ENCODE measurements at regions not wholly inside any gene's neighbourhood (a gene's known extent, or its start where the extent isn't known, plus 50 kb on each side); places are given as distances from the start of the nearest gene placed in this dataset.
A peak's percentile ranks its signal among the peaks of the same experiment; 100 is the strongest.

DNA sequence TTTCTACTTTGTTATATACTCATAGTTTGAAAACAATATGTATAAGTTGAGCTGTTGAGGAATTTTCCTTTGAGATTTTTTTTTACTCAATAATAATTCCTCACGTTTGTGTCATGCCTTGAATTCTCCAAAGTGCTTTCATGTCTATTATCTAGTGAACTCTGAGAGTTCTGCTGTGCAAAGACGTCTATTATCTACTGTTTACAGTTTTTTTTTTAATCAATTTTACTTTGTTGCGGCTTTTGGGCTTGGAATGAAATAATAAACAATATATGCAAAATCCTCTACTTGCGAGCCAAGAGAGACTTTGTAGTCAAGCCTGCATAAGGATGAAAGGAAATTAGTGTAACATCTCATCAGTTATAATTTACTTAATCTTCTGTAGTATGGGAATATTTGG is 107.2 kb upstream of the FRMD6 start:
- no peak for FAIRE-seq
- no peak for DNase-seq (ENCODE audit: low spot score)

DNA sequence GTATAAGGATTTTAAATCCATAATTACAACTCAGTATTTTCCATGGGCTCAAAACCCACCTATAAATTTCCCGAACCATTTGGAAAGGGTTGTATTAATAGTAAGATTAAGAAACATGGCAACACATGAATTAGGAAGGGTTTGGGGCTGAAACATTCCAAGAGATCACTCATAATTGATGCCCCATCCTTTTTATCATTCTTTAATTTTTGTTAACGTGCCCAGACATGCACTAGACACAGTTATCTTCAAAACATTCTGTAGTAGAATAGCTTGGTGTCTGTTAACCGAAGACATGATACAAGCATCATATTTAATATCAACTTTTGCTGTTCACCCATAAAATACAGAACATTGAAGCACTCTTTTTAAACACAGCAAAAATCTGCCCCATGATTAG is 106.8 kb upstream of the FRMD6 start:
- DNase-seq (ENCODE audit: low spot score) (no peak), FAIRE-seq (no peak)

DNA sequence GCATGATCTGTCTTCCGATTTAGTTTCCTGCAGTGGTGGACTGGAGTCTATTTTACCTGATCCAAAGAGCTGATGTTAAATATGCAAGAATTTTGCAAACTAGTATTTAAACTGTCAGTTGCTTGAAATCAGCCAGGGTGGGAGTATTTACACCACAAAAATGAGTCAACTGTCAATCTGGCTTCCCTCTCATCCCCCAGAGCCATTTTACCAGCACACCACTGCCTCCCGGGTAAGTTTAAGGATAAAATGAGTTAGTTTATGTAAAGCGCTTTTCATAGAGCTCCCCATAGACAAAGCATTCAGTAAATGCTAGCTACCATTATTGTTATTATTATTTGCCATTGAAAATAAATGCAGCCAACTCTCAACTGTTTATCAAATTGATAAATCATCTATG is 106.3 kb upstream of the FRMD6 start:
- DNase-seq (ENCODE audit: low spot score) (no peak), FAIRE-seq (no peak)

DNA sequence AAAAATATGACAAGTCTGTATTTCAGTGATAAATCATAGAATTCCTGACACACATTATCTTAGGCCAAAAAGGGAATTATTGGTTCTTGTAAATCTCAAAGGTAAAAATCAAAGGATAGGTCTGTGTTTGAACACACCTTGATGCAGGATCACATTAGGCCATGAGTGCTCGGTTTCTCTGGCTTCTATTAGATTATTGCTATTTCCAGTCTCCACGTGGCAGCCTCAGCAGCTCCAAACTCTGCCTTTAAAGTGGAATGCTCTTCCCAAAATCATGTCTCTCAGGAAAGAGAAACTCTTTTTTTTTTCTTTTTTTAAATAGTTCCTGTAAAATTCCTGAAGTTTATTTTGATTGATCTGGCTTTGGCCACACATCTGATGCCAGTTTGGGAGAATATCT is 105.6 kb upstream of the FRMD6 start:
- no peak for FAIRE-seq
- no peak for DNase-seq (ENCODE audit: low spot score)

DNA sequence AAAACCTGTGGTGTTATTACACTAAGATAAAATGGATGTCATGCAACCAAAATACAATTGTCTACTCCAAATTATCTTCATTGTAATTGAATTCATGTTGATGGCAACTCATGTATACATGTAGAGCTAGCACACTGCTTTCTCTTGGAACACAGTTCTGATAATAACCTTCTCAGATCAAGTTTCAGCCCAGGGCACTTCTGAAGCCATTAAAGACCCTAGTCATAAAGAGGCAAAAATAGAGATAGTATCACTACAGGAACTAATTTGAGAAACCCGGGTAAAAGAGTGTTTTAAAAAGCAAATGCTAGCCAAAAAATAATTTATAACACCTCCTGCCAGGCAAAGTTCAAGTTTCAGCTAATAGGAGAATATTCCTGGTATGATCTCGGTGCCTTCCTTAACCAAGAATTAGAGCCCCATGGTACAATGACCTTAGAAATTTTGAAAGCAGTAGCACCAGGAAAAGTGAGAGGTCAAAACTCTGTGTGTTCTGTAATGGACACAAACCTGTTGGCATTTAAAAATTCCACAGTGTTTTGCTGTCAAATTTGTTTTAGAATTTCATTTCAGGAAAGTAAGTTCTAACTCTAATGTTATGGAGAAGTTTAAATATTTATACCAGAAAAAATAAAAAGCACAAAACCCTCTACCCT is 105.0 kb upstream of the FRMD6 start:
- DNase-seq (ENCODE audit: low spot score): no peak
- FAIRE-seq: no peak

DNA sequence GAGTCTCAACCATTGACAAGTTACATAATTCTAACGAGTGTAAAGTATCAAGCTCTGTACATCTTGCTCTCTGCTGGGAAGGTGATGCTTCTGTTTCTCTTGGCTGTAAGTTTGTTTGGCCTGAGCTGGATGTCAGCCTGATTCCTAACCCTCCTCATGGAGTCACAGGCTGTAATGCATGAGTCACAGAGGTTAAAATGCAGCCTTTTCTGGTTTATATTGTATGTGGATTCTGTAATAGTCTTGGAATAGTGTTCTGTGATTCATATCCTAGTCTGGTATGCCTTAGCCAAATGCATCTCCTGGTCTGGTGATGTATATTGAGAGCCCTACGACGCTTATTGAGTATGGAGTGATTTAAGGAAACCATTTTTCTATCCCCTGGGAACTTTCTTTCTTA is 104.5 kb upstream of the FRMD6 start:
- peak; percentile 96 for DNase-seq (ENCODE audit: low spot score)

DNA sequence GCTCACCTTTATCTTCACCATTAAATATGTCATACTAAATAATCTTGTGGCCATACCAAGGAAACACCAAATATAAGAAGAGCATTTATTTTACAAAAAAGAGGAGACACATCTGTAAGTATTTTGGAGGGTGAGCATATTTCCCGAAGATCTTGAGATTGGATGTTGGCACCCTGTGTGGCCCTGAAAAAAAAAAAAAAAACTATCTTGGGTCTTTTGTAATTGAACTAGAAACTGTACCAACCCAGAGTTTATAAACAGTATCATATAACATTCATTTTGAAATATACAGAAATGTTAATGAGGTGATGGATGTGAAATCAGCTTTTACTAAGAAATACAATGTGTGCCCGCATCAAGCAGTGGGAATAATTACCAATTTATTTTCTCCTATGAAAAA is 104.0 kb upstream of the FRMD6 start:
- no peak for FAIRE-seq
- no peak for DNase-seq (ENCODE audit: low spot score)

More for the DNA sequence above, 104.5 kb upstream of the FRMD6 start:
- FAIRE-seq: peak; percentile 96

DNA sequence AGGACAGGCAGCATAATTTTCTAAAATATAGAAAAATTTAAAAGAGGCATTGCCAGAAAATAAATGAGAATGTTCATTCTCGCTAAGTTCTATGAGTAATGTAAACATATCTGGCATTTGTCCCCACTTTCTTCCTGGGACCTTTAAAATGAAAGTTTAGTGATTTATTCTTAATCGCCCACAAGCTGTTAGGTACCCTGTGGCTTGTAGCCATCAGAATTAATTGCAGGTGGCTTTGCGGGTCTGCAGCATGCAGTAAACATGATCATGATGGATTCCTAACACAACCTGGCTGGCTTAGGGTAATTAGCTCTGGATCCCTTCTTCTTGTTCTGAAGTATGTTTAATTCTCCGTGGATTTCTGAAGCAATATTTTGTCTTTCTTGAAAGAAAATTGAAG is 103.5 kb upstream of the FRMD6 start:
- DNase-seq (ENCODE audit: low spot score): no peak

DNA sequence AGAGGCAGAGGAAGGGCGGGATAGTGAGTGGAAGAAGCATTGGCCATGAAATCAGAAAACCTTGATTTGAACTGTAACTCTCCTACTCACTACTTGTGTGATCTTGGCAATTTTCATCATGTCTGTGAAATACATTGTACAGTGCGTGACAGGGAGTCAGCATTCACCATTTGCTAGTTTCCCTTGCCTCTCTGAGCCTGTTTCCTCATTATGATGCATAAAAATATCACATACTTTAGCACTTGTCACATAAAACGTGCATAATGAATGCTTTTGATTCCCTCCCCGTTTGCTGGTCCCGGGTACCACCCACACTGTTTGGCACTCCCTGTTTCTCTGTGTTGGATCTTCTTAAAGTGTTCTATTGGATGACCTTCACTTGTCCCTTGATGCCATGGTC is 101.1 kb upstream of the FRMD6 start:
- no peak for DNase-seq (ENCODE audit: low spot score)
- FAIRE-seq: no peak

More for the DNA sequence above, 103.5 kb upstream of the FRMD6 start:
- no peak for FAIRE-seq

DNA sequence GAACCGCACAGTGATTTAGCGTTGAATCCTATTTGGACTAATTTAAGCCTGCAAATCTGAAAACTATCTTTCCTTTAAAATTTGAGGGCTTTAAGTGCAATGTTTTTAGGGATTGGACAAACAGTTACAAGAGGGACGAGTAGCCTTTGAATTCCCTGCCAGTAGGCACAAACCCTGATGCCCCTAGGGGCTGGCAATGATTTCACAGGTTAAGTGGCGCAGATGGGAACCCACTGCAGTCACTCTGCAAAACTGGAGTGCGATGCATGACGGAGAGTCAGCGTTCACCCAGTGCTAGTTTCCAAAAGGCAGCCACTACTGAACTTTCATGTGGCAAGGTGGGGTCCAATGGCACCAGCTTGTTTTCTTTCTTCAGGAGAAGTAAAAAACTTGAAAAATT is 99.4 kb upstream of the FRMD6 start:
- FAIRE-seq (no peak), DNase-seq (ENCODE audit: low spot score) (no peak)

DNA sequence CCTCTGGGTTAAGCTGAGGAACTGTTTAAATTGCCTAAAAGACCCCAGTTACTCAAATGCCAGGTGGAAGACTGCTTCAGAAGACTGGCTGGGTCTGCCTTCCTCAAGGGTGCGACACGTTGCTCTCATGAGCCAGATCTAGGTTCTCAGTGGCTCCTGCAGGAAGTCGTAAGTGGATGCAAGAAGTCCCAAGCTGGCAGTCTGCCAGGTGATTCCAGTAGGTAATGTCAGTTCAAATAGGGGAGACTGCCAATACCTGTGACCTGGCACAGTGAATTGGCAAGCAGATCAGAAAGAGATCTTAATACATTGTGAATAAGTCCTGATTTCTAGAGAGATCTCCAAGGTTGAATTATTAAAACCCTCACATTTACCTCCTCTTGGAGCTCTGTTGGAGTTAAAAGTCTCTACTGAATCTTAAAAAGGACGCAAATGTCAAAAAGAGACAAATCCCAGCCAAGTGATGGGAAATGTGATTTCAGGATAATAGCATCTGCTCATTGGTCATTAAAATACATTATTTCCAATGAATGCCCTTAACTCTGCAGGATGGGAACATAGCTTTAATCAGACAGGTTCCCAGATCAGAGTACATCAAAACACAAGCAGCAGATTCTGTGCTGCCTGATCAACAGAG is 98.8 kb upstream of the FRMD6 start:
- peak; percentile 44 for DNase-seq (ENCODE audit: low spot score)
- no peak for FAIRE-seq

DNA sequence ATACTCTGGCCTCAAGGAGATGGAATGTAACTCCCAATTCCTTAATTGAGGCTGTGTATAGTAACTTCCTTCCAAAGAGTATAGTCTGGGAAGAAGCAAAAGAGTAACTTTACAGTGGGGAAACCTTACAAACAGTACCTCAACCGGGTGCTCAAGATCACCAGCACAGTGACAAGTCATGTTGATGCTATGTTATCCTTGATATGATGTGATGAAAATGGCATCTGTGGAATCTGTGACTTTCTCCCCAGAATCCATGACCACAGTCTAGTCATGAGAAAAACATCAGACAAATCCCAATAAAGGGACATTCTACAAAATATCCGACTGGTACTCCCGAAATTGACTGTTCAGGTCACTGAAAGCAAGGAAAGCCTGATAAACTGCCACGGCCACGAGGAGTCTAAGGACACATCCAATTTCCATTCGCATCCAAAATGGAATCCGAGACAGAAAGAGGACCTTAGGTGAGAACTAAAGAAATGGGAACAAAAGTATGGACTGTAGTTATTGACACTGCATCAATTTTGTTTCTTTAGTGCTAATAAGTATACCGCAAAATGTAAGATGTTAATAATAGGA is 97.3 kb upstream of the FRMD6 start:
- FAIRE-seq: peak; percentile 90
- peak; percentile 94 for DNase-seq (ENCODE audit: low spot score)

DNA sequence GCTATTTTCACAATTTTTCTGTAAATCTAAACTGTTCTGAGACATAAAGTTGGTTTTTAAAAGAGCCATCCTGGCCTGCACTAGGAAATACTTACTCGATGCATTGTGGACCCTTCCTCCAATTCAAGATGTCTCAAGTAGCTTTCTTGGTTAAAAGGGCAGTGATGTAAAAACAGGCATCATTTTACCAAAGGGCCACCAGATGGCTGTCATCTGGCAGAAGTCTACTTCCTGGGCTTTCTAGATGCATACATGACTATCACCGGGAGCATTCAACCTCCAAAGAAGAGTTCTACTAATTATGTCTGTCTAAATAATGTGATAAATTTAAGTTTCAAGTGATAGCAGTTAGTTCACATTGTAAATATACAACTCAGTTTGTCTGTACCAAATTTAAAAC is 96.8 kb upstream of the FRMD6 start:
- DNase-seq (ENCODE audit: low spot score) (peak; percentile 58), FAIRE-seq (peak; percentile 31)

DNA sequence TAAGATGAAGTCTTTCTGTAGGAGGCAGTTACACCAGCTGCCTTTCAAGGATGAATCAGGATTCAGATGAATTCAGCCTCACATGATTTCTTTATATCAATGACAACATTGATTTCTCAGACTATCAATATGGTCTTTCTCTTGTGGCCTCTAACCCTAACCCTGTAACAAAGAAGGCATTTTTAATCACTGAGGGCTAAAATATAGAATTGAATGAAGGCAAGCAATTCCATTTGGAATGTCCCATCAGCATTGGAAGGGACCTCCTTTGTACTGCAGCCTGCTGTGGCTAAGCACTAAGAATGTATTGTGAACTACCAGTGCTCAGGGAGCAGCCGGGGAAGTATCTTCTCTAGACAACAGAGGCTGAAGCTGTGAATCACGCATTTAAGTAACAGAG is 90.6 kb upstream of the FRMD6 start:
- DNase-seq (ENCODE audit: low spot score) (no peak), FAIRE-seq (no peak)

DNA sequence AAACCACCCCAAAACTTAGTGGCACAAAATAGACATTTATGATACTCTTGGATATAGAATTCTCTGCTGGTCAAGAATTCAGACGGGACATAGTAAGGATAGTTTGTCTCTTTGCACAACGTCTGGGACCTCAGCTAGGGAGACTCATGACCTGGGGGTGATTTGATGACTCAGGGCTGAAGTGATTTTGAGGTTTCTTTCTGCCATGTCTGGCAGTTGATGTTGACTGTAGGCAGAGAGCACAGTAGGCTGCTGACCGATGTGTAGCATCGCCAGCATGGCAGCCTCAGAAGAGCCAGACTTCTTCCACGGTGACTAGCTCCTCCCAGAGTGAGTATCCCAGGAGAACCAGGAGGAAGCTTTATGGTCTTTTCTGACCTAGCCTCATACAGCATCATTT is 88.9 kb upstream of the FRMD6 start:
- DNase-seq (ENCODE audit: low spot score): peak; percentile 73

DNA sequence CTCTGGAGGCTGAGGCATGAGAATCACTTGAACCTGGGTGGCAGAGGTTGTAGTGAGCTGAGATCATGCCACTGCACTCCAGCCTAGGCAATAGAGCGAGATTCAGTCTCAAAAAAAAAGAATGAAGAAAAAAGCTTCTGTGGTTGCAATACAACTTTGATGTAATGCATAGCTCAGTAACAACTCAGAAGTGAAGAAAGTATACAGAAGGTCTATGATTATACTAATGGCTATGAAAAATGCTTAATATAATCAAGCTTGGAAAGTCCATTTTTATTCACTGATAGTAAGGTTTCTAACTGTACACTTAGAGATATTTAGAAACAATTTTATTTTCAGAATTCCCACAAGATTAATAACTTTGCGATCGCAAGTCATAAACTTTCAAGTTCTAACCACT is 88.2 kb upstream of the FRMD6 start:
- DNase-seq (ENCODE audit: low spot score): no peak
- FAIRE-seq: no peak

More for the DNA sequence above, 88.9 kb upstream of the FRMD6 start:
- peak; percentile 33 for FAIRE-seq

DNA sequence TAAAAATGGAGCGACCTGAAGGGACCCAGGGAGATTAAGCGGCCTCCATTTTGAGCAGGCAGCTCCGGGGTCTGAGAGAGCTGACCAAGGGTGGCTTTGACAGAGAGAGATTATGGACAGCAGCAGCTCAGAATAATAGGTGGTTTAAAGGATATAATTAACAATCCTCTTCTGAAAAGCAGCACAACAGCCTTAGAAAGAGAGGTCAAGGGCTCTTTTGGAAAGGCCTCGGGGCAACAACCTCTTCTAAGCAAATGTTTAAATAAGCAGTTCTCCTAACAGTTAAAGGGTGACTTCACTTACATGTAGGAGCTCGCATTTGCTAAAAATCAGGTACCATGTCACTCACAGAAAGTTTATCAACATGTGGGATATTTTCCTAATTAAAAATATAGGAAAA is 87.2 kb upstream of the FRMD6 start:
- FAIRE-seq: no peak
- DNase-seq (ENCODE audit: low spot score): no peak

DNA sequence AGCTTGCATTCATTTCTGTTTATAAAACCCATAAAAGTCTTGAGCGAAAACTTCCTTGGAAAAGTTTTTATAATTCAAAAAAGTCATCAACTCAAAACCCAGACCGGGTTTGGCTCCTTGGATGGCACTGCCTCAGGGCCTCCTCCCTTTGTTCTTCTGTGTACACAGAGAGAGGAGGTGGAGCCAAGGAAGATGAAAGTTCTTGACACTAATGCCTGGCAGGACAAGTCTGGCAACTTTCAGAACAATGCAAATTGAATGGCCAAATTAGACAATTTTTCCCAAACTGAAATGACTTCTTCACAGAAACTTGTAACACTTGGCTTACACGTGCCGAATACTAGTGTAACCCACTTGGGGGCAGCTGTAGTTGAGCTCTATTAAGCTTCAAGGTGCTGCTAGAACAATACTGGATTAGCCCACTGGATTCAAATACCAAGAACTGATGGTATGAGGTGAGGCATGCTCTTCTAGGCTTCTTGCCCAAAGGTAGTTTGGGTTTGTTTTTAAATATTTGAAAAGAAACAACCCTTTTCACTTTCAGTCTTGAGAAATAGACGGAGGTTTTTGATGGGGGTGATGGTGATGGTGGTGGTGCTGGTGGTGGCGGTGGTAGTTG is 86.6 kb upstream of the FRMD6 start:
- FAIRE-seq: no peak

DNA sequence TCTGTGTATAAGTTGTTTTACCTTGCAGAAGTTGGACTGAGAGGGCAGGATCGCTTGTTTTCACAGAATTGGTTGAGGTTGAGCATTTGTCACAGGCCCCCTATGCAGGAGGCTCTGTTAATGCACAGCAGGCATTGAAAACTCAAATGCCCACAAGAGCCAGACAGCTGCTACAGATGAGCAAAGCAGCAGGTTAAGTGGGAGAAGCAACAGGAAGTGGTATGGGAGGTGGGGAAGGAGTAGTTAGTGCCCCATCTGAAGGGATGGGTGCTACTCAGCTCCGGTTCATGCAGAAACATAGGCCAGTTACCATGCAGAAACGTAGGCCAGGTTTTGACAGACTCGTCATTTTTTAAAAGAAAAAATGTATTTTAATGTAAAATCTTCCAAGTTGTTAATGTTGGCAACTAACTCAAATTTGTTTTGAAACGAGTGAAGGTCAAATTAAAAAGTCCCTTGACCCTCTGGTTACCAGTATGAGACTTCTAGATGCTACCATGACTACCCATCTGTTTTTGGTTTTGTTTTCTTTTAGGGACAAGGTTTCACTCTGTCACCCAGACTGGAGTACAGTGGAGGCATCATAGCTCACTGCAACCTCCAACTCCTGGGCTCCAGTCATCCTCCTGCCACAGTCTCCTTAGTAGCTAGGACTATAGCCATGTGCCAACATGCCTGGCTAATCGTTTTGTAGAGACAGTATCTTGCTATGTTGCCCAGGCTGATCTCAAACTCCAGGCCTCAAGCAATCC is 84.7 kb upstream of the FRMD6 start:
- DNase-seq (ENCODE audit: low spot score) (no peak), FAIRE-seq (no peak)

More for the DNA sequence above, 86.6 kb upstream of the FRMD6 start:
- no peak for DNase-seq (ENCODE audit: low spot score)

DNA sequence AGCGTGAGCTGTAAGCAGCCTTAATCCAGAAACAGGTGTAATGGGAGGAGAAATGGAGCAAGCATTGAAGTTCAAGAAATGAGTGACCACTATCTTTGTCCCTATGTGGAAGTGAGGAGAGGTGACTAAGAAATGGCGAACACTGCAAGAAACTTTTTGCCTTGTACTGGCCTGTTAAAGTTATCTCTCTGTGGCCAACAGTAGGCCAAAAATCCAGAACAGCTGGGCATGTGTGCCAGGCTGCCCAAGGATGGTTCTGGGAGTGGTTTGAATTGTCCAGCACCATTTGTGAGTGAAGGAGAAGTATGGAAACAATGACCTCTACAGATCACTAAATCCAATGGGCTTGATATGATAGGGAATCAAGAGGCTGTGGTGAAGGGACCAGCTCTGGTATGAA is 83.3 kb upstream of the FRMD6 start:
- no peak for FAIRE-seq

DNA sequence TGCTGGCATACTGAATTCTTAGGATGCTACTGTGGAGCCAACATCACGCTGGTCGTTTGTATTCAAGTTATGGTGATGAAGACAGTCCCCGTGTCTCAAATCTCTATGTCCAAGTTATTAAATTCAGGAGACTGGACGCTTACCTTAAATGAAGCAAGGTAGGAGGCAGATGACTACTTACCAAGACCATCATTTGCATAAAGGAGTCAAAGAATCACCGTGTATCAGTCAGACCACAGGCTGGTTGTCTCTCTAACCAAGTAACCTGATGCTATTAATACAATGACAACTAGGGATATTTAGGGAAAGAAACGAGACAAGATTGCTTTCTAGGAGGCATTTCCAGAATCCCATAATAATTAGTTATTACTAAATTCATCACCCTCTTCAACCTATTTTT is 78.1 kb upstream of the FRMD6 start:
- FAIRE-seq: no peak
- DNase-seq (ENCODE audit: low spot score): no peak

More for the DNA sequence above, 83.3 kb upstream of the FRMD6 start:
- DNase-seq (ENCODE audit: low spot score): no peak

DNA sequence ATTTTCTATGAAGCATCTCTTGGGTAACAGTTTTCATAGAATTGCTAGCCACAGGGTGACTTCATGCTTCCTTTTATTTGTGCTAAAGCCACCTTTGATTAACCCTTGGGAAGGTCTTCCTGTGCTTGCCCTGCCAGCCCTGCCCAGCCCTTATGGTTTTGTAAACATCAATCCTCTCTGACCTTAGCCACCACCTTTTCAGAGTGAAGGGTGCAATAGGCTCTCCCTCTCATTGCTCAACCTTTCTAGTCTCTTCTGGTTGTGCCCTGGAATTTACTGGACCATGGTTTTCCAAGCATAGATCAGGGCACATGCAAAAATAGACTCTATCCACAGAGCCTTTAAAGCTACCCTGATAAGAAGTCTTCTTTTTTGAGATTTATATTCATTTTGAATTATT is 77.7 kb upstream of the FRMD6 start:
- DNase-seq (ENCODE audit: low spot score): no peak
- FAIRE-seq: no peak
